ENCODE measurements at regions not wholly inside any gene's neighbourhood (a gene's known extent, or its start where the extent isn't known, plus 50 kb on each side); places are given as distances from the start of the nearest gene placed in this dataset.

DNA sequence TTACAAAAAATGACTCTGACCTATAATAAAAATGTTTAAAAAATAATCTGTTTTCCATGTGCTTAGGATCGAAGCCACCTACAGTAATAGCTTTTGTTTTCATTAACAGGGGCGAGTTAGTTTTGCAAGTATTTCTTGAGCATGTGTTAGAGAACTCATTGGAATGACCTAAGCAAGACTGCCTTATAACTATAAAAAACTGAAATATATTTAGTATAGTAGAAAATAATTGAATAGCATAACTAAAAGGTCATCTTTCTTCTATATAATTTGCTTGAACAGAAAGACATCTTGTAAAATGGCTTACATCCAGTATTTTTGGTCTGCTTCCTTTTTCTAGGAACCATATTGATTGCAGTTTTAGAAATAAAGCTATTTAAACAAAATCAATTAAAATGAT, 241.5 kb upstream of the NRIP1 start:
- Histone ChIP-seq H3K27me3 (ENCODE audit: control insufficient read depth, insufficient read depth, low read length) (no peaks in the 10 kb centered on the region), H3K14ac (replicated peaks; ENCODE audit: low read depth, low read length) (no peak overlapping the region), H3K18ac (ENCODE audit: low read depth, low read length) (no peak overlapping the region), H3K23ac (ENCODE audit: low read depth, low read length) (no peak overlapping the region), H3K56ac (ENCODE audit: extremely low read depth, insufficient read depth, low read length) (no peak overlapping the region), H4K8ac (ENCODE audit: low read depth in 2 of 2, low read length in 2 of 2) (no peak overlapping the region), H2AK5ac (ENCODE audit: low read depth, low read length) (no peak overlapping the region), H2BK15ac (ENCODE audit: low read depth, low read length) (no peak overlapping the region), H2AK9ac (replicated peaks; ENCODE audit: low read depth, low read length, poor library complexity) (no peak overlapping the region), H3K9ac (ENCODE audit: low read depth, low read length) (no peak overlapping the region), H2BK120ac (ENCODE audit: low read depth, low read length) (no peak overlapping the region), H3K4me2 (ENCODE audit: low read depth, low read length) (no peak overlapping the region), H4K91ac (ENCODE audit: insufficient read depth, low read depth, low read length) (no peak overlapping the region), H3K4me1 (ENCODE audit: control insufficient read depth, insufficient read depth, low read length) (no peaks in the 10 kb centered on the region), H3K4me3 (ENCODE audit: insufficient read depth, low read depth, low read length) (no peak overlapping the region), H3K9me1 (ENCODE audit: insufficient read depth, low read length) (no peaks in the 10 kb centered on the region), H2BK20ac (ENCODE audit: low read depth, low read length) (no peak overlapping the region), H3K9me3 (ENCODE audit: control insufficient read depth, insufficient read depth, low read length) (no peaks in the 10 kb centered on the region), H3K36me3 (ENCODE audit: control insufficient read depth, insufficient read depth, low read length) (no peaks in the 10 kb centered on the region), H4K5ac (ENCODE audit: low read depth, low read length) (no peak overlapping the region), H2BK5ac (ENCODE audit: low read depth, low read length, poor library complexity, severe bottlenecking) (no peak overlapping the region), H2AFZ (replicated peaks; ENCODE audit: low read length, poor library complexity) (no peak overlapping the region), H4K20me1 (ENCODE audit: insufficient read depth, low read length) (no peaks in the 10 kb centered on the region), H3K27ac (ENCODE audit: insufficient read depth, low read length) (no peak overlapping the region), H3K79me1 (ENCODE audit: low read depth in 1 of 2, low read length in 2 of 2) (no peaks in the 10 kb centered on the region), H3K4ac (ENCODE audit: low read depth, low read length) (no peak overlapping the region)
- in situ Hi-C loops (cut with MboI; ENCODE audit: low sequenced_read_pairs) = no loop called here
- ChIA-PET CTCF (no interaction called here), POLR2A (ENCODE audit: unreplicated experiment) (no interaction called here)
- no TSS peak for BruUV-seq (replicated peaks)
- TF ChIP-seq BHLHE40 (IDR thresholded peaks at IDR 0.05; ENCODE audit: low read depth, low read length) (no peak), CHD1 (IDR thresholded peaks at IDR 0.05; ENCODE audit: low read depth, low read length) (no peak)
- dilution Hi-C loops (cut with HindIII; ENCODE audit: low sequenced_read_pairs, unreplicated experiment) = no loop called here
- no CpG with 5 or more reads among the region's 2 CpGs for WGBS, 2 experiments (ENCODE audit: extremely low coverage in 2 of 2, insufficient read length in 1 of 2)
- intact Hi-C loops (cut with micrococcal nuclease) = no loop called here
- ATAC-seq (ENCODE audit: low read depth) (no peak), DNase-seq (no peak)

All from IMR-90 (cell line).